Stimulated activated CD8-positive, alpha-beta memory T cell treated with anti-CD3 and anti-CD28 coated beads, Interleukin-15, amount 100 ng/mL, for 48 hours (primary cell): ENCODE measurements at regions not wholly inside any gene's neighbourhood (a gene's known extent, or its start where the extent isn't known, plus 50 kb on each side); places are given as distances from the start of the nearest gene placed in this dataset.

Experiments
- DNase-seq, 2 donors: peaks; one replicate each; pipeline ENCODE4 v3.0.0-alpha.2; 2020; ENCODE audit warnings: low read depth in 2 of 2

- no peak for DNase-seq
Measured at GRCh38 chrX:129176710-129177109, 346.6 kb downstream of the SMARCA1 start.

GRCh38 chrX:129161108-129161507, 362.2 kb downstream of the SMARCA1 start:
- DNase-seq = no peak

GRCh38 chrX:129158505-129158904, 364.8 kb downstream of the SMARCA1 start:
- DNase-seq = no peak

GRCh38 chrX:129145840-129146272, 377.4 kb downstream of the SMARCA1 start:
- no peak for DNase-seq

GRCh38 chrX:129145385-129145784, 377.9 kb downstream of the SMARCA1 start:
- DNase-seq = no peak

GRCh38 chrX:129144172-129145038, 378.9 kb downstream of the SMARCA1 start:
- no peak for DNase-seq

GRCh38 chrX:129139837-129140598, 383.3 kb downstream of the SMARCA1 start:
- no peak for DNase-seq

GRCh38 chrX:129125122-129125914, 398.0 kb downstream of the SMARCA1 start:
- DNase-seq = no peak

GRCh38 chrX:129123795-129124194, 399.5 kb downstream of the SMARCA1 start:
- DNase-seq = no peak

- DNase-seq = no peak
Measured at GRCh38 chrX:129116676-129117470, 406.4 kb downstream of the SMARCA1 start.

GRCh38 chrX:129115935-129116334, 407.4 kb downstream of the SMARCA1 start:
- no peak for DNase-seq

GRCh38 chrX:129115104-129115503, 408.2 kb downstream of the SMARCA1 start:
- DNase-seq = no peak

GRCh38 chrX:129111081-129111798, 412.1 kb downstream of the SMARCA1 start:
- DNase-seq = no peak

- DNase-seq = no peak
Measured at GRCh38 chrX:129108936-129109335, 414.4 kb downstream of the SMARCA1 start.

- no peak for DNase-seq
Measured at GRCh38 chrX:129099207-129099606, 424.1 kb downstream of the SMARCA1 start.

GRCh38 chrX:129097668-129098067, 425.6 kb downstream of the SMARCA1 start:
- DNase-seq = no peak

- no peak for DNase-seq
Measured at GRCh38 chrX:129093706-129094105, 429.6 kb downstream of the SMARCA1 start.

- no peak for DNase-seq
Measured at GRCh38 chrX:129092757-129093156, 430.5 kb downstream of the SMARCA1 start.

GRCh38 chrX:129092242-129092641, 431.0 kb downstream of the SMARCA1 start:
- no peak for DNase-seq

GRCh38 chrX:129091097-129091496, 432.2 kb downstream of the SMARCA1 start:
- DNase-seq = no peak

- DNase-seq = no peak
Measured at GRCh38 chrX:129086802-129087201, 436.5 kb downstream of the SMARCA1 start.
